Neural progenitor cell (in vitro differentiated cells): ENCODE measurements at regions not wholly inside any gene's neighbourhood (a gene's known extent, or its start where the extent isn't known, plus 50 kb on each side); places are given as distances from the start of the nearest gene placed in this dataset.

Source experiments
- DNase-seq: peaks from one replicate; pipeline ENCODE4 v3.0.0-alpha.2; 2016; ENCODE audit warnings: low spot score
- H2AFZ ChIP-seq: fragments of 200-600 bp; sonication (generic); replicated peaks from 2 replicates; pipeline ENCODE4 v1.6.1; 2016; ENCODE audit warnings: antibody characterized with exemption
- H3F3A ChIP-seq: fragments of 200-600 bp; sonication (generic); 2 replicates; pipeline ENCODE4 v1.6.1; 2016; ENCODE audit warnings: antibody characterized with exemption, low read depth
- H3K27ac ChIP-seq: fragments of 200-600 bp; sonication (generic); 2 replicates; pipeline ENCODE4 v1.5.1; 2016; ENCODE audit warnings: mild to moderate bottlenecking
- H3K27me3 ChIP-seq: fragments of 200-600 bp; sonication (generic); 2 replicates; pipeline ENCODE4 v1.6.1; 2016; ENCODE audit warnings: mild to moderate bottlenecking, moderate library complexity
- H3K36me3 ChIP-seq: fragments of 200-600 bp; sonication (generic); 2 replicates; pipeline ENCODE4 v1.5.1; 2016
- H3K4me1 ChIP-seq: fragments of 200-600 bp; sonication (generic); 2 replicates; pipeline ENCODE4 v1.6.1; 2016; ENCODE audit warnings: mixed run types
- H3K4me2 ChIP-seq: fragments of 200-600 bp; sonication (generic); 2 replicates; pipeline ENCODE4 v1.6.1; 2016
- H3K4me3 ChIP-seq: fragments of 200-600 bp; sonication (generic); 2 replicates; pipeline ENCODE4 v1.5.1; 2016
- H3K79me2 ChIP-seq: fragments of 200-600 bp; sonication (generic); 2 replicates; pipeline ENCODE4 v1.6.1; 2016; ENCODE audit warnings: low read depth
- H3K9ac ChIP-seq: fragments of 200-600 bp; sonication (generic); 2 replicates; pipeline ENCODE4 v1.6.1; 2016
- H3K9me3 ChIP-seq: fragments of 200-600 bp; sonication (generic); 2 replicates; pipeline ENCODE4 v1.5.1; 2016; ENCODE audit warnings: low read depth
- H4K20me1 ChIP-seq: fragments of 200-600 bp; sonication (generic); 2 replicates; pipeline ENCODE4 v1.6.1; 2016; ENCODE audit warnings: low read depth
- H3K27ac Mint-ChIP-seq: 3 replicates; pipeline ENCODE4 v1.8.0; 2021; ENCODE audit warnings: mixed read lengths
- H3K27me3 Mint-ChIP-seq: 2 replicates; pipeline ENCODE4 v1.8.0; 2022; ENCODE audit warnings: low read depth, mild to moderate bottlenecking, inconsistent platforms, moderate library complexity, mixed read lengths; ENCODE audit not compliant: insufficient read depth
- H3K36me3 Mint-ChIP-seq: 3 replicates; pipeline ENCODE4 v1.8.0; 2021; ENCODE audit warnings: mixed read lengths
- H3K4me1 Mint-ChIP-seq: 3 replicates; pipeline ENCODE4 v1.8.0; 2021; ENCODE audit warnings: mixed read lengths
- H3K4me3 Mint-ChIP-seq: 3 replicates; pipeline ENCODE4 v1.8.0; 2021; ENCODE audit warnings: mild to moderate bottlenecking, moderate library complexity, mixed read lengths
- H3K9me3 Mint-ChIP-seq: 3 replicates; pipeline ENCODE4 v1.8.0; 2020; ENCODE audit warnings: mixed read lengths
- EZH2 ChIP-seq: fragments of 200-600 bp; sonication (generic); IDR thresholded peaks from 2 replicates; pipeline ENCODE4 v1.6.1; 2017; ENCODE audit warnings: antibody characterized with exemption, mild to moderate bottlenecking, moderate library complexity
- EZH2phosphoT487 ChIP-seq: fragments of 200-600 bp; sonication (generic); IDR thresholded peaks from 2 replicates; pipeline ENCODE4 v1.6.1; 2017; ENCODE audit warnings: antibody characterized with exemption
- TF ChIP-seq, protein P1 (sequence below): fragments of 200-600 bp; sonication (generic); IDR thresholded peaks from 2 replicates; pipeline ENCODE4 v1.5.1; 2017; ENCODE audit warnings: antibody characterized with exemption, mild to moderate bottlenecking

DNA sequence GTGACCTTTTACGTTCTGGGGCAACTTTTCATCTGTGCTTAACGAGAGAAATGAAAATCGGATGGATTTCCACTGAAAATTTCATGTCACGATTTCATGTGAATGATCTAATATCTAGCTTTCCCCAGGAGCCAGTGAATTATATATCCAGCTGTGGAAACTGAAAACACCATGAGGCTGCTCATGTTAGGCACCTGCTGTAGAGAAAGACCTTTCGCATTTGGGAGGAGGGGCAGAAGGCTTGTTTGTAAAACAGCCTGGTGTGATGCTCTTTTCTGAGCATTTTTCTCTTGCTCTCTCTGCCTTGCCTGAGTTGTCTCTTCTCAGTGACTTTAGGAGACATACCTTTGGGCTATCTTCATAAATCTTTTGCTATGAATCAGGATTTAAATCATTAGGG is 84.6 kb upstream of the CYP1B1 start:
- Histone ChIP-seq H3K9me3 (no peaks in the 10 kb centered on the region), H3F3A (no peaks in the 10 kb centered on the region), H2AFZ (peak overlapping the region; percentile 17), H3K36me3 (no peaks in the 10 kb centered on the region), H3K79me2 (no peaks in the 10 kb centered on the region), H3K27ac (no peak overlapping the region), H3K27me3 (no peaks in the 10 kb centered on the region), H3K4me2 (no peak overlapping the region), H3K4me1 (peaks cover 12% of the 10 kb centered on the region), H3K9ac (no peak overlapping the region), H3K4me3 (no peak overlapping the region), H4K20me1 (no peaks in the 10 kb centered on the region)
- TF ChIP-seq, protein P1, sequence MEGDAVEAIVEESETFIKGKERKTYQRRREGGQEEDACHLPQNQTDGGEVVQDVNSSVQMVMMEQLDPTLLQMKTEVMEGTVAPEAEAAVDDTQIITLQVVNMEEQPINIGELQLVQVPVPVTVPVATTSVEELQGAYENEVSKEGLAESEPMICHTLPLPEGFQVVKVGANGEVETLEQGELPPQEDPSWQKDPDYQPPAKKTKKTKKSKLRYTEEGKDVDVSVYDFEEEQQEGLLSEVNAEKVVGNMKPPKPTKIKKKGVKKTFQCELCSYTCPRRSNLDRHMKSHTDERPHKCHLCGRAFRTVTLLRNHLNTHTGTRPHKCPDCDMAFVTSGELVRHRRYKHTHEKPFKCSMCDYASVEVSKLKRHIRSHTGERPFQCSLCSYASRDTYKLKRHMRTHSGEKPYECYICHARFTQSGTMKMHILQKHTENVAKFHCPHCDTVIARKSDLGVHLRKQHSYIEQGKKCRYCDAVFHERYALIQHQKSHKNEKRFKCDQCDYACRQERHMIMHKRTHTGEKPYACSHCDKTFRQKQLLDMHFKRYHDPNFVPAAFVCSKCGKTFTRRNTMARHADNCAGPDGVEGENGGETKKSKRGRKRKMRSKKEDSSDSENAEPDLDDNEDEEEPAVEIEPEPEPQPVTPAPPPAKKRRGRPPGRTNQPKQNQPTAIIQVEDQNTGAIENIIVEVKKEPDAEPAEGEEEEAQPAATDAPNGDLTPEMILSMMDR = no peak
- no peak for TF ChIP-seq EZH2phosphoT487
- no peak for TF ChIP-seq EZH2
- Mint-ChIP-seq H3K4me3 (no peak overlapping the region), H3K27ac (no peak overlapping the region), H3K36me3 (no peaks in the 10 kb centered on the region), H3K27me3 (peaks cover 3% of the 10 kb centered on the region), H3K4me1 (peaks cover 16% of the 10 kb centered on the region), H3K9me3 (no peaks in the 10 kb centered on the region)
- DNase-seq = no peak

DNA sequence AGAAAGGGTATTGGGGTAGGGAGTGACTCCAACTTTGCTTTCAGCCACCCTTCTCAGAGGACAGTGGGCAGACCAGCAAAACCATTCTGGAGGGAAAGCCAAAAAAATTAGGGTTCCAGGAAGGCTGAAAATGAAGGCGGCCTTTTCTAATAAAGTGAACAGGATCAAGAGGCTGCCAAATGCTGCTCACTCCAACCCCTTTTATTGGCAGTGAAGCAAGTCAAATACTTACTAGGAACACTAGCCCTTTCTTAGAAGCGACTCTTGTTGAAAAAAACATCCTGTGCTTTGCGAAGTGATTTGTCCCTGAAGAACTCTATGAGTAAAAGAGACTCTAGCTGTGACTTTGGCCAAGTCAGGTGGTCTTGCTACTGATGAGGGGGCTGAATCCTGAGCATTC is 83.6 kb upstream of the CYP1B1 start:
- TF ChIP-seq EZH2 = no peak
- TF ChIP-seq, protein P1 = no peak
- TF ChIP-seq EZH2phosphoT487 = no peak
- Histone ChIP-seq H2AFZ (no peak overlapping the region), H4K20me1 (no peaks in the 10 kb centered on the region), H3K36me3 (no peaks in the 10 kb centered on the region), H3K79me2 (no peaks in the 10 kb centered on the region), H3K9ac (no peak overlapping the region), H3K27ac (no peak overlapping the region), H3K4me2 (no peak overlapping the region), H3F3A (no peaks in the 10 kb centered on the region), H3K4me3 (no peak overlapping the region), H3K9me3 (no peaks in the 10 kb centered on the region), H3K4me1 (peaks cover 12% of the 10 kb centered on the region), H3K27me3 (no peaks in the 10 kb centered on the region)
- Mint-ChIP-seq H3K4me3 (no peak overlapping the region), H3K27ac (no peak overlapping the region), H3K9me3 (no peaks in the 10 kb centered on the region), H3K27me3 (no peaks in the 10 kb centered on the region), H3K36me3 (no peaks in the 10 kb centered on the region), H3K4me1 (peaks cover 11% of the 10 kb centered on the region)
- no peak for DNase-seq

DNA sequence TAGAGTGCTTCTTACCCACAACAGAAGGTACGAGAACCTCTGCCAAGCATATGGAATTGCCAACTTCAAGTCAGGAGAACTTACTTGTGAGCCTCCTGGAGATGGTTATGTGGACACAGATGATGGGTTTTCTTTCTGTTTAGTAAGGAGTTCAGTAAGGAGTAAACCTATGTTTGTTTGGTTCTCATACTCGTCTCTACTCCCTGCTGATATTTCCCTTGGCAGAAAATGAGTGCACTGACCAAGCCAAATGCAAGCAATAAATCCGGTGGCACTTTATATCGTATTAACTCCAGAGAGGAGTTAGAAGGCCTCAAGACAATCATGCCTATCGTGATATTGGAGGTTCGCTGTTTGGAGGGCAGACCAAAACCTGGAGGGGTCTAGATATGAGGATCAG is 83.2 kb upstream of the CYP1B1 start:
- no peaks in the 10 kb centered on the region for H4K20me1 ChIP-seq
- Mint-ChIP-seq H3K27ac (no peak overlapping the region), H3K4me3 (no peak overlapping the region), H3K9me3 (no peaks in the 10 kb centered on the region), H3K36me3 (no peaks in the 10 kb centered on the region), H3K4me1 (peaks cover 9% of the 10 kb centered on the region), H3K27me3 (no peaks in the 10 kb centered on the region)
- H3K4me2 ChIP-seq = no peak overlapping the region
- no peak overlapping the region for H2AFZ ChIP-seq
- H3K9me3 ChIP-seq = no peaks in the 10 kb centered on the region
- TF ChIP-seq EZH2phosphoT487 = no peak
- TF ChIP-seq EZH2 = no peak
- TF ChIP-seq, protein P1 = no peak
- H3K27me3 ChIP-seq = no peaks in the 10 kb centered on the region
- no peak for DNase-seq
- no peaks in the 10 kb centered on the region for H3F3A ChIP-seq
- no peak overlapping the region for H3K9ac ChIP-seq
- H3K79me2 ChIP-seq = no peaks in the 10 kb centered on the region
- H3K36me3 ChIP-seq = no peaks in the 10 kb centered on the region
- no peak overlapping the region for H3K4me3 ChIP-seq
- peaks cover 12% of the 10 kb centered on the region for H3K4me1 ChIP-seq
- H3K27ac ChIP-seq = no peak overlapping the region
